Left lung (tissue), 4 donors: ENCODE measurements at regions not wholly inside any gene's neighbourhood (a gene's known extent, or its start where the extent isn't known, plus 50 kb on each side); places are given as distances from the start of the nearest gene placed in this dataset.

Experiments used
- ATAC-seq: fragments of 200-7000 bp; cut with Tn5 transposase; one replicate; pipeline ENCODE4 v1.9.1; 2020; ENCODE audit warnings: moderate library complexity
- DNase-seq, 4 donors: peaks; one replicate each; pipeline ENCODE4 v3.0.0-alpha.2; 2013 to 2020
- H3K27ac ChIP-seq, 2 donors: fragments of 200-600 bp; sonication (generic) in 1 of 2; one replicate each; pipeline versions ENCODE4 v1.5.0 to v1.8.0; 2020 to 2021
- H3K27me3 ChIP-seq, 2 donors: fragments of 200-600 bp; sonication (generic) in 1 of 2; one replicate each; pipeline versions ENCODE4 v1.5.0 to v1.8.0; 2020 to 2021
- H3K36me3 ChIP-seq, 2 donors: fragments of 200-600 bp; sonication (generic) in 1 of 2; one replicate each; pipeline versions ENCODE4 v1.5.0 to v1.8.0; 2020 to 2021
- H3K4me1 ChIP-seq, 2 donors: fragments of 200-600 bp; one replicate each; pipeline ENCODE4 v1.8.0; 2021
- H3K4me3 ChIP-seq, 2 donors: fragments of 200-600 bp; sonication (generic) in 1 of 2; one replicate each; pipeline versions ENCODE4 v1.5.0 to v1.8.0; 2020 to 2021; ENCODE audit warnings: mild to moderate bottlenecking in 1 of 2
- H3K9me3 ChIP-seq, 2 donors: fragments of 200-600 bp; sonication (generic) in 1 of 2; one replicate each; pipeline versions ENCODE4 v1.5.0 to v1.8.0; 2020 to 2021
- CTCF ChIP-seq, 2 donors: fragments of 200-600 bp; sonication (generic) in 1 of 2; IDR thresholded peaks; one replicate each; pipeline versions ENCODE4 v1.5.0 to v1.8.0; 2021; ENCODE audit warnings: antibody characterized with exemption in 2 of 2
- intact Hi-C, 2 donors: fragments of 100-400 bp; cut with DNase I; formaldehyde crosslinking; loops; one replicate each; pipeline versions ENCODE4 v1.11.2 to v1.14.2; 2022
- donor health status: DM: no; HTN: yes; CAD: no.
- donor health status: DM: no; HTN: no; CAD: no.

GRCh38 chr4:18201885-18202284 lies 180.3 kb upstream of the LCORL start:
- no peaks in the 10 kb centered on the region for H3K27me3 ChIP-seq
- ATAC-seq (no peak), DNase-seq (no peak)
- H3K4me1 ChIP-seq = no peaks in the 10 kb centered on the region
- intact Hi-C loops = no loop called here
- no peak overlapping the region for H3K27ac ChIP-seq
- no peaks in the 10 kb centered on the region for H3K36me3 ChIP-seq
- H3K4me3 ChIP-seq = no peak overlapping the region
- H3K9me3 ChIP-seq = no peaks in the 10 kb centered on the region
- no peak for TF ChIP-seq CTCF (IDR thresholded peaks at IDR 0.05)

GRCh38 chr4:18198653-18199052 lies 177.1 kb upstream of the LCORL start:
- H3K4me3 ChIP-seq = no peak overlapping the region
- ATAC-seq (no peak), DNase-seq (no peak)
- no peak overlapping the region for H3K27ac ChIP-seq
- no peaks in the 10 kb centered on the region for H3K9me3 ChIP-seq
- H3K4me1 ChIP-seq = no peaks in the 10 kb centered on the region
- no peaks in the 10 kb centered on the region for H3K27me3 ChIP-seq
- no peak for TF ChIP-seq CTCF (IDR thresholded peaks at IDR 0.05)
- intact Hi-C loops = no loop called here
- no peaks in the 10 kb centered on the region for H3K36me3 ChIP-seq

- Histone ChIP-seq H3K27me3 (no peaks in the 10 kb centered on the region), H3K9me3 (no peaks in the 10 kb centered on the region), H3K4me3 (no peak overlapping the region), H3K36me3 (no peaks in the 10 kb centered on the region), H3K4me1 (no peaks in the 10 kb centered on the region), H3K27ac (no peak overlapping the region)
- ATAC-seq (no peak), DNase-seq (no peak)
- intact Hi-C loops = no loop called here
- TF ChIP-seq CTCF (IDR thresholded peaks at IDR 0.05) = no peak
Measured at GRCh38 chr4:18197467-18197866, 175.9 kb upstream of the LCORL start.

GRCh38 chr4:18194278-18194677 lies 172.7 kb upstream of the LCORL start:
- intact Hi-C loops = no loop called here
- ATAC-seq (no peak), DNase-seq (no peak)
- Histone ChIP-seq H3K36me3 (no peaks in the 10 kb centered on the region), H3K27ac (no peak overlapping the region), H3K27me3 (no peaks in the 10 kb centered on the region), H3K4me3 (no peak overlapping the region), H3K9me3 (no peaks in the 10 kb centered on the region), H3K4me1 (no peaks in the 10 kb centered on the region)
- no peak for TF ChIP-seq CTCF (IDR thresholded peaks at IDR 0.05)

GRCh38 chr4:18192901-18193300 lies 171.3 kb upstream of the LCORL start:
- Histone ChIP-seq H3K36me3 (no peaks in the 10 kb centered on the region), H3K4me3 (no peak overlapping the region), H3K27ac (no peak overlapping the region), H3K9me3 (no peaks in the 10 kb centered on the region), H3K27me3 (no peaks in the 10 kb centered on the region), H3K4me1 (no peaks in the 10 kb centered on the region)
- intact Hi-C loops = no loop called here
- no peak for TF ChIP-seq CTCF (IDR thresholded peaks at IDR 0.05)
- DNase-seq (no peak), ATAC-seq (no peak)
